HepG2 (cell line): ENCODE measurements at regions not wholly inside any gene's neighbourhood (a gene's known extent, or its start where the extent isn't known, plus 50 kb on each side); places are given as distances from the start of the nearest gene placed in this dataset.

ENCODE experiments used
- ATAC-seq: fragments of 200-7000 bp; cut with Tn5 transposase; 3 replicates; pipeline ENCODE4 v1.9.1; 2020; ENCODE audit warnings: mild to moderate bottlenecking, moderate library complexity
- BruUV-seq: library from RNA; stranded (reverse); fragments of 400-500 nt; replicated peaks from 2 replicates; lab custom pipeline; 2021; lab: Mats Ljungman, UMichigan
- CTCF ChIA-PET: fragments of 300-600 bp; formaldehyde crosslinking; extraction: SDS; loops from one replicate; lab custom pipeline; 2021; ENCODE audit warnings: low total read pairs, inconsistent platforms, low intra/inter-chr PET ratio; lab: Yijun Ruan, JAX
- POLR2A ChIA-PET: fragments of 350-600 bp; sonication (Branson Sonifier 250); formaldehyde crosslinking; loops from one replicate; lab custom pipeline; 2020; ENCODE audit warnings: antibody characterized with exemption, inconsistent platforms; lab: Yijun Ruan, JAX
- DNase-seq: peaks from one replicate; pipeline ENCODE4 v3.0.0-alpha.2; 2015; ENCODE audit warnings: low spot score
- FAIRE-seq: peaks from 3 replicates; lab custom pipeline; 2011; peaks lifted over from hg19 to GRCh38; lab: Jason Lieb, UNC
- H2AFZ ChIP-seq: one replicate; pipeline ENCODE4 v1.6.1; 2011; ENCODE audit warnings: low read length, inconsistent platforms
- H3K27ac ChIP-seq: fragments of 300-600 bp; 3 replicates; pipeline ENCODE4 v1.8.0; 2011; ENCODE audit warnings: mixed run types, mild to moderate bottlenecking, mixed read lengths, low read length, inconsistent platforms; ENCODE audit not compliant: insufficient read depth; ENCODE audit errors: extremely low read length
- H3K27me3 ChIP-seq, 2 experiments: fragments of 200-600 bp in 1 of 2; 2 replicates in 1 of 2; 3 replicates in 1 of 2; pipeline versions ENCODE4 v1.6.0 to v1.8.0; 2011; ENCODE audit warnings: low read length in 2 of 2, mild to moderate bottlenecking in 2 of 2, moderate library complexity in 2 of 2, inconsistent platforms in 1 of 2; ENCODE audit not compliant: insufficient read depth in 2 of 2, control insufficient read depth in 1 of 2
- H3K36me3 ChIP-seq, 2 experiments: fragments of 200-600 bp in 1 of 2; replicated peaks in 1 of 2; 2 replicates in 1 of 2; 3 replicates in 1 of 2; pipeline versions ENCODE4 v1.5.1 to v1.8.0; 2011; ENCODE audit warnings: low read length in 2 of 2, inconsistent platforms in 1 of 2; ENCODE audit not compliant: insufficient read depth in 2 of 2, control insufficient read depth in 1 of 2
- H3K4me1 ChIP-seq: 2 replicates; pipeline ENCODE4 v1.5.1; 2012; ENCODE audit warnings: low read length, inconsistent platforms; ENCODE audit not compliant: insufficient read depth
- H3K4me2 ChIP-seq: 2 replicates; pipeline ENCODE4 v1.6.0; 2011; ENCODE audit warnings: low read depth, low read length, inconsistent platforms
- H3K4me3 ChIP-seq, 3 experiments: fragments of 200-600 bp in 1 of 3; sonication (generic), shearing (Covaris generic) in 1 of 3; replicated peaks in 1 of 3; 2 replicates each; pipeline ENCODE4 v1.5.1; 2011 to 2016; ENCODE audit warnings: low read length in 3 of 3, inconsistent platforms in 2 of 3, low read depth in 2 of 3, mild to moderate bottlenecking in 2 of 3, control low read depth in 1 of 3, mixed read lengths in 1 of 3; ENCODE audit not compliant: insufficient read depth in 1 of 3
- H3K79me2 ChIP-seq: one replicate; pipeline ENCODE4 v1.6.1; 2011; ENCODE audit warnings: low read length, inconsistent platforms; ENCODE audit not compliant: insufficient read depth
- H3K9ac ChIP-seq: 2 replicates; pipeline ENCODE4 v1.6.0; 2011; ENCODE audit warnings: mild to moderate bottlenecking, low read depth, low read length, inconsistent platforms; ENCODE audit not compliant: insufficient read depth
- H3K9me3 ChIP-seq: 2 replicates; pipeline ENCODE4 v1.5.1; 2012; ENCODE audit warnings: mild to moderate bottlenecking, low read length
- H4K20me1 ChIP-seq: 2 replicates; pipeline ENCODE4 v1.6.0; 2011; ENCODE audit warnings: inconsistent platforms, mild to moderate bottlenecking, low read length, moderate library complexity; ENCODE audit not compliant: insufficient read depth
- ADNP ChIP-seq: sonication (generic); formaldehyde crosslinking; IDR thresholded peaks from 2 replicates; pipeline ENCODE4 v1.4.0; 2020; ENCODE audit warnings: missing genetic modification reagents
- AHR ChIP-seq: IDR thresholded peaks from 2 replicates; pipeline ENCODE4 v1.6.1; 2018; ENCODE audit warnings: missing genetic modification reagents, missing compliant biosample characterization
- BRD4 ChIP-seq: sonication (generic); formaldehyde crosslinking; IDR thresholded peaks from 2 replicates; pipeline ENCODE4 v1.4.0; 2020; ENCODE audit warnings: missing genetic modification reagents
- CC2D1A ChIP-seq: sonication (generic); formaldehyde crosslinking; IDR thresholded peaks from 2 replicates; pipeline ENCODE4 v1.8.1; 2023; ENCODE audit warnings: mild to moderate bottlenecking, missing genetic modification reagents
- FUBP1 ChIP-seq: sonication (generic); formaldehyde crosslinking; IDR thresholded peaks from 2 replicates; pipeline ENCODE4 v1.5.1; 2020; ENCODE audit warnings: missing genetic modification reagents, mild to moderate bottlenecking, borderline replicate concordance
- JDP2 ChIP-seq: sonication (generic); formaldehyde crosslinking; IDR thresholded peaks from 2 replicates; pipeline ENCODE4 v1.8.1; 2022; ENCODE audit warnings: missing genetic modification reagents, borderline replicate concordance
- MAFK ChIP-seq, 2 experiments: IDR thresholded peaks in 1 of 2; conservative IDR thresholded peaks in 1 of 2; 2 replicates each; pipeline ENCODE4 v1.6.1; 2011; ENCODE audit warnings: improper control_type of control experiment in 2 of 2, low read length in 2 of 2
- MED13 ChIP-seq: sonication (generic); formaldehyde crosslinking; IDR thresholded peaks from 2 replicates; pipeline ENCODE4 v1.5.0; 2020; ENCODE audit warnings: missing genetic modification reagents
- PAWR ChIP-seq: sonication (generic); formaldehyde crosslinking; IDR thresholded peaks from 2 replicates; pipeline ENCODE4 v1.4.0; 2020; ENCODE audit warnings: missing genetic modification reagents, mild to moderate bottlenecking, borderline replicate concordance
- REXO4 ChIP-seq: sonication (generic); formaldehyde crosslinking; IDR thresholded peaks from 2 replicates; pipeline ENCODE4 v1.8.0; 2022; ENCODE audit warnings: missing genetic modification reagents, mild to moderate bottlenecking, borderline replicate concordance
- SRSF1 ChIP-seq: fragments of 200-400 bp; formaldehyde crosslinking; optimal IDR thresholded peaks from 2 replicates; pipeline ENCODE3; 2017; ENCODE audit warnings: mild to moderate bottlenecking, low read depth, low read length, moderate library complexity
- TRIM24 ChIP-seq: sonication (generic); formaldehyde crosslinking; IDR thresholded peaks from 2 replicates; pipeline ENCODE4 v1.8.0; 2022; ENCODE audit warnings: mild to moderate bottlenecking, missing genetic modification reagents
- ZNF354B ChIP-seq: sonication (generic); formaldehyde crosslinking; IDR thresholded peaks from 2 replicates; pipeline ENCODE4 v1.8.0; 2022; ENCODE audit warnings: mild to moderate bottlenecking, missing genetic modification reagents
- ZNF367 ChIP-seq: sonication (generic); formaldehyde crosslinking; IDR thresholded peaks from 2 replicates; pipeline ENCODE4 v1.4.0; 2020; ENCODE audit warnings: missing genetic modification reagents, borderline replicate concordance
- ZNF660 ChIP-seq: sonication (generic); formaldehyde crosslinking; IDR thresholded peaks from 2 replicates; pipeline ENCODE4 v1.5.1; 2020; ENCODE audit warnings: mild to moderate bottlenecking, low read depth, missing genetic modification reagents, borderline replicate concordance
- in situ Hi-C: cut with HindIII; loops from 2 replicates; pipeline ENCODE4 v1.10.0; 2017; ENCODE audit warnings: low pct_unique_long_range_greater_than_20kb; ENCODE audit not compliant: extremely low pct_ligation_motif_present
- intact Hi-C: fragments of 100-400 bp; cut with micrococcal nuclease; formaldehyde crosslinking; loops from one replicate; pipeline ENCODE4 v1.10.0; 2022; ENCODE audit not compliant: unreplicated experiment
- TF ChIP-seq, protein P1 (sequence below): IDR thresholded peaks from 2 replicates; pipeline ENCODE4 v1.6.1; 2012; ENCODE audit warnings: inconsistent platforms
- TF ChIP-seq, protein P2 (sequence below): sonication (generic); formaldehyde crosslinking; IDR thresholded peaks from 2 replicates; pipeline ENCODE4 v1.4.0; 2020; ENCODE audit warnings: missing genetic modification reagents, mild to moderate bottlenecking, borderline replicate concordance

DNA sequence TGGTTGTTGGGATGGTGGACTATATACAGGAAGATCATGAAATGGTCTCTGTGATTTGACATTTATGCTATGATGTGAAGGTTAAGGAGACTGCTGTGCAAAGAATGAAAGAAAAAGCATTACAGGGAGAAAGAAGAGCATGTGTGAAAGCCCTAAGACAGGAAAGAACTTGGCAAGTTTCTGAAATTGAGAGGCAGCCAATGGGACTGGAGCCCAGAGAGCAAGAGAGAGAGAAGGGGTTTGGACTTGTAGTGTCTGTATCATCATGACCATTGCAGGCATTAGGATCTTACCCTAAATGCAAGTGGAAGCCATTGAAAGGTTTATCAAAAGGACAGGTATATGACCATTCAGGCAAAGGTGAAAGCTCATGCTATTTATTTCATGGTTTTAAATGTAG lies 147.1 kb downstream of the NAA11 start:
- BruUV-seq: no TSS peak
- Histone ChIP-seq H3K4me1 (no peaks in the 10 kb centered on the region), H3K9me3 (no peaks in the 10 kb centered on the region), H3K27me3 (no peaks in the 10 kb centered on the region), H4K20me1 (no peaks in the 10 kb centered on the region), H2AFZ (no peak overlapping the region), H3K79me2 (no peaks in the 10 kb centered on the region), H3K4me2 (no peak overlapping the region), H3K9ac (no peak overlapping the region), H3K36me3 (no peaks in the 10 kb centered on the region), H3K4me3 (no peak overlapping the region), H3K27ac (no peak overlapping the region)
- no peak for FAIRE-seq
- in situ Hi-C loops (no loop called here), intact Hi-C loops (no loop called here)
- POLR2A ChIA-PET: no interaction called here
- DNase-seq: no peak
- no peak for TF ChIP-seq CC2D1A (CRISPR knock-in tag)
- no peak for TF ChIP-seq BRD4 (CRISPR knock-in tag)
- TF ChIP-seq JDP2 (CRISPR knock-in tag): no peak
- TF ChIP-seq AHR (CRISPR knock-in tag): no peak
- TF ChIP-seq PAWR (CRISPR knock-in tag): no peak
- TF ChIP-seq, protein P1, sequence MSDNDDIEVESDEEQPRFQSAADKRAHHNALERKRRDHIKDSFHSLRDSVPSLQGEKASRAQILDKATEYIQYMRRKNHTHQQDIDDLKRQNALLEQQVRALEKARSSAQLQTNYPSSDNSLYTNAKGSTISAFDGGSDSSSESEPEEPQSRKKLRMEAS: no peak
- TF ChIP-seq MED13: no peak
- TF ChIP-seq ADNP: no peak
- ATAC-seq: no peak
- CTCF ChIA-PET: no interaction called here

DNA sequence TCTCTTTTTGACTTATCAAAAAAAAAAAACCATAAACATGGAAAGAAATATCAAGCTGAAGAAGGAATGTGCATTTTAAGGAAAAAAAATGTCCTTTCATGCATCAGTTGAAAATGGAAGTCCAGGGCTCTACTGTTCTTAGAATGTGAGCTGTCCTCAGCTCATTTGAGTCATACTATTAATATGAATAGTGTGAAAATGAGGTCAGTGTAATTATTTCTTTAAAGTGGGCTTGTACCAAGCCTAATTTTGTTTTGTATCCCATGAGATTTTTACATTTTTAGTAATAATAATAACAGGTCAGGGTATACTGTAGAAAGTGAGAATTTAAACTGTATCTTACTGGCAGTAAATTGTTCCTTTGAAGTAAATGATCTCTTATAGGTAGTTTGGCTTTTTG lies 148.5 kb downstream of the NAA11 start:
- ATAC-seq: no peak
- DNase-seq: no peak
- in situ Hi-C loops: no loop called here
- POLR2A ChIA-PET: no interaction called here
- Histone ChIP-seq H3K4me3 (no peak overlapping the region), H3K36me3 (no peaks in the 10 kb centered on the region), H3K27ac (no peak overlapping the region), H3K79me2 (no peaks in the 10 kb centered on the region), H3K4me2 (no peak overlapping the region), H2AFZ (no peak overlapping the region), H3K4me1 (no peaks in the 10 kb centered on the region), H4K20me1 (no peaks in the 10 kb centered on the region), H3K9me3 (no peaks in the 10 kb centered on the region), H3K27me3 (no peaks in the 10 kb centered on the region), H3K9ac (no peak overlapping the region)
- FAIRE-seq: no peak
- intact Hi-C loops: no loop called here
- CTCF ChIA-PET: no interaction called here
- BruUV-seq: no TSS peak
- TF ChIP-seq SRSF1: no peak
- TF ChIP-seq ZNF660 (CRISPR knock-in tag): no peak
- TF ChIP-seq FUBP1 (CRISPR knock-in tag): no peak
- no peak for TF ChIP-seq REXO4 (CRISPR knock-in tag)
- TF ChIP-seq, protein P2, sequence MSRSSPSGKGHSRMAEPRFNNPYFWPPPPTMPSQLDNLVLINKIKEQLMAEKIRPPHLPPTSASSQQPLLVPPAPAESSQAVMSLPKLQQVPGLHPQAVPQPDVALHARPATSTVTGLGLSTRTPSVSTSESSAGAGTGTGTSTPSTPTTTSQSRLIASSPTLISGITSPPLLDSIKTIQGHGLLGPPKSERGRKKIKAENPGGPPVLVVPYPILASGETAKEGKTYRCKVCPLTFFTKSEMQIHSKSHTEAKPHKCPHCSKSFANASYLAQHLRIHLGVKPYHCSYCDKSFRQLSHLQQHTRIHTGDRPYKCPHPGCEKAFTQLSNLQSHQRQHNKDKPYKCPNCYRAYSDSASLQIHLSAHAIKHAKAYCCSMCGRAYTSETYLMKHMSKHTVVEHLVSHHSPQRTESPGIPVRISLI (CRISPR knock-in tag): no peak
- no peak for TF ChIP-seq TRIM24 (CRISPR knock-in tag)
- no peak for TF ChIP-seq MAFK (conservative IDR thresholded peaks at IDR 0.05 in 1 of 2, IDR thresholded peaks at IDR 0.05 in 1 of 2; ENCODE audit: low read length in 2 of 2)
- no peak for TF ChIP-seq ZNF354B
- no peak for TF ChIP-seq ZNF367
